ENCODE measurements at regions not wholly inside any gene's neighbourhood (a gene's known extent, or its start where the extent isn't known, plus 50 kb on each side); places are given as distances from the start of the nearest gene placed in this dataset.

- TF ChIP-seq CTCF (IDR thresholded peaks at IDR 0.05; ENCODE audit: borderline replicate concordance, extremely low read depth, low read length, poor library complexity, severe bottlenecking) = no peak
- no peak for TF ChIP-seq EZH2 (IDR thresholded peaks at IDR 0.05; ENCODE audit: borderline replicate concordance, low read depth, low read length, severe bottlenecking)
These were observed 110.7 kb upstream of the C3orf80 start for GRCh38 chr3:160114355-160114995.
